GM23338 (cell line): ENCODE measurements at regions not wholly inside any gene's neighbourhood (a gene's known extent, or its start where the extent isn't known, plus 50 kb on each side); places are given as distances from the start of the nearest gene placed in this dataset.

Experiments used
- ATAC-seq: fragments of 200-7000 bp; cut with Tn5 transposase; 3 replicates; pipeline ENCODE4 v1.9.1; 2020
- DNase-seq: peaks from one replicate; pipeline ENCODE4 v3.0.0-alpha.2; 2015; ENCODE audit warnings: low spot score
- H2AFZ ChIP-seq: fragments of 200-600 bp; sonication (generic); 2 replicates; pipeline ENCODE4 v1.8.0; 2016; ENCODE audit warnings: antibody characterized with exemption, mild to moderate bottlenecking, moderate library complexity
- H3F3A ChIP-seq: fragments of 200-600 bp; sonication (generic); replicated peaks from 2 replicates; pipeline ENCODE4 v1.8.0; 2017; ENCODE audit warnings: antibody characterized with exemption, mixed run types, low read depth
- H3K27ac ChIP-seq: fragments of 200-600 bp; sonication (generic); 2 replicates; pipeline ENCODE4 v1.6.1; 2016; ENCODE audit warnings: low read depth
- H3K27me3 ChIP-seq: fragments of 200-600 bp; sonication (generic); 2 replicates; pipeline ENCODE4 v1.8.0; 2016; ENCODE audit warnings: mild to moderate bottlenecking, mixed run types, moderate library complexity; ENCODE audit not compliant: insufficient read depth
- H3K36me3 ChIP-seq: fragments of 200-600 bp; sonication (generic); 2 replicates; pipeline ENCODE4 v1.8.0; 2016; ENCODE audit warnings: mild to moderate bottlenecking; ENCODE audit not compliant: insufficient read depth
- H3K4me1 ChIP-seq: fragments of 200-600 bp; sonication (generic); 2 replicates; pipeline ENCODE4 v1.8.0; 2016; ENCODE audit warnings: mild to moderate bottlenecking, moderate library complexity; ENCODE audit not compliant: insufficient read depth
- H3K4me2 ChIP-seq: fragments of 200-600 bp; sonication (generic); 2 replicates; pipeline ENCODE4 v1.7.1; 2017; ENCODE audit warnings: mixed run types
- H3K4me3 ChIP-seq: fragments of 200-600 bp; sonication (generic); 2 replicates; pipeline ENCODE4 v1.6.1; 2016; ENCODE audit warnings: mixed run types
- H3K79me2 ChIP-seq: fragments of 200-600 bp; sonication (generic); replicated peaks from 2 replicates; pipeline ENCODE4 v1.8.0; 2017; ENCODE audit warnings: mild to moderate bottlenecking; ENCODE audit not compliant: insufficient read depth
- H3K9me2 ChIP-seq: fragments of 200-600 bp; sonication (generic); 2 replicates; pipeline ENCODE4 v1.8.0; 2017; ENCODE audit not compliant: insufficient read depth
- H4K20me1 ChIP-seq: fragments of 200-600 bp; sonication (generic); replicated peaks from 2 replicates; pipeline ENCODE4 v1.8.0; 2017; ENCODE audit warnings: mild to moderate bottlenecking; ENCODE audit not compliant: insufficient read depth
- H3K27ac Mint-ChIP-seq: 2 replicates; pipeline ENCODE4 v1.8.0; 2020; ENCODE audit warnings: inconsistent platforms, mild to moderate bottlenecking, moderate library complexity, mixed read lengths
- H3K27me3 Mint-ChIP-seq: 3 replicates; pipeline ENCODE4 v1.8.0; 2022; ENCODE audit warnings: low read depth, mild to moderate bottlenecking, moderate library complexity, mixed read lengths, inconsistent platforms; ENCODE audit not compliant: insufficient read depth, poor library complexity
- H3K36me3 Mint-ChIP-seq: 3 replicates; pipeline ENCODE4 v1.8.0; 2021; ENCODE audit warnings: low read depth, mild to moderate bottlenecking, inconsistent platforms, moderate library complexity, mixed read lengths
- H3K4me1 Mint-ChIP-seq: 3 replicates; pipeline ENCODE4 v1.8.0; 2020; ENCODE audit warnings: mild to moderate bottlenecking, inconsistent platforms, mixed read lengths
- H3K4me3 Mint-ChIP-seq: 3 replicates; pipeline ENCODE4 v1.8.0; 2021; ENCODE audit warnings: moderate library complexity, mild to moderate bottlenecking, inconsistent platforms, mixed read lengths
- H3K9me3 Mint-ChIP-seq: 3 replicates; pipeline ENCODE4 v1.8.0; 2020; ENCODE audit warnings: moderate library complexity, mild to moderate bottlenecking, inconsistent platforms, mixed read lengths
- CTCF ChIP-seq, 2 experiments: fragments of 200-600 bp in 1 of 2; sonication (generic) in 1 of 2; conservative IDR thresholded peaks; 2 replicates each; pipeline versions ENCODE4 v1.5.1 to v1.6.1; 2016 to 2017; ENCODE audit warnings: antibody characterized with exemption in 2 of 2, low read depth in 2 of 2, mild to moderate bottlenecking in 2 of 2, moderate library complexity in 1 of 2
- EZH2 ChIP-seq: fragments of 200-600 bp; sonication (generic); IDR thresholded peaks from one replicate; pipeline ENCODE4 v1.8.0; 2017; ENCODE audit warnings: antibody characterized with exemption, mild to moderate bottlenecking, low read depth; ENCODE audit not compliant: unreplicated experiment
- EZH2phosphoT487 ChIP-seq: fragments of 200-600 bp; sonication (generic); IDR thresholded peaks from one replicate; pipeline ENCODE4 v1.8.1; 2018; ENCODE audit warnings: antibody characterized with exemption; ENCODE audit not compliant: unreplicated experiment
- NANOG ChIP-seq: IDR thresholded peaks from 2 replicates; pipeline ENCODE4 v1.6.1; 2016; ENCODE audit warnings: antibody characterized with exemption, borderline replicate concordance
- STAT1 ChIP-seq: IDR thresholded peaks from one replicate; pipeline ENCODE4 v1.6.1; 2016; ENCODE audit warnings: antibody characterized with exemption; ENCODE audit not compliant: unreplicated experiment
- ZNF114 ChIP-seq: fragments of 250-450 bp; sonication (Bioruptor Pico); IDR thresholded peaks from 2 replicates; pipeline ENCODE4 v1.5.0; 2020; ENCODE audit warnings: mild to moderate bottlenecking, moderate library complexity
- ZNF331 ChIP-seq: fragments of 250-450 bp; sonication (Bioruptor Pico); IDR thresholded peaks from 2 replicates; pipeline ENCODE4 v1.5.0; 2020; ENCODE audit warnings: low read depth, mild to moderate bottlenecking, moderate library complexity
- ZNF462 ChIP-seq: fragments of 250-450 bp; sonication (Bioruptor Pico); IDR thresholded peaks from 2 replicates; pipeline ENCODE4 v1.5.0; 2020; ENCODE audit warnings: mild to moderate bottlenecking, moderate library complexity

GRCh38 chr4:123476089-123476488 lies 79.5 kb downstream of the SPRY1 start:
- no peaks in the 10 kb centered on the region for H3K36me3 Mint-ChIP-seq
- H3K27me3 Mint-ChIP-seq: peaks cover 4% of the 10 kb centered on the region
- H3F3A ChIP-seq: no peaks in the 10 kb centered on the region
- H2AFZ ChIP-seq: no peak overlapping the region
- TF ChIP-seq ZNF462 (CRISPR knock-in tag) (no peak), EZH2phosphoT487 (no peak), ZNF114 (CRISPR knock-in tag) (no peak), EZH2 (no peak), ZNF331 (CRISPR knock-in tag) (no peak), CTCF (conservative IDR thresholded peaks at IDR 0.05; ENCODE audit: low read depth in 2 of 2) (no peak), STAT1 (no peak), NANOG (no peak)
- no peak overlapping the region for H3K4me3 Mint-ChIP-seq
- H3K9me3 Mint-ChIP-seq: no peaks in the 10 kb centered on the region
- H3K27ac ChIP-seq: no peak overlapping the region
- DNase-seq (no peak), ATAC-seq (no peak)
- no peak overlapping the region for H3K4me2 ChIP-seq
- H3K27me3 ChIP-seq: no peaks in the 10 kb centered on the region
- peaks cover 16% of the 10 kb centered on the region for H3K4me1 Mint-ChIP-seq
- H4K20me1 ChIP-seq: no peaks in the 10 kb centered on the region
- no peaks in the 10 kb centered on the region for H3K79me2 ChIP-seq
- no peaks in the 10 kb centered on the region for H3K36me3 ChIP-seq
- no peaks in the 10 kb centered on the region; the same call in 1 of the 2 replicates for H3K9me2 ChIP-seq
- H3K27ac Mint-ChIP-seq: no peak overlapping the region
- H3K4me1 ChIP-seq: peaks cover 17% of the 10 kb centered on the region
- H3K4me3 ChIP-seq: no peak overlapping the region
